Caco-2 (cell line): ENCODE measurements at regions not wholly inside any gene's neighbourhood (a gene's known extent, or its start where the extent isn't known, plus 50 kb on each side); places are given as distances from the start of the nearest gene placed in this dataset.
"Not testable (repeated sequence)": the region's sequence is repeated elsewhere in the genome, so short reads cannot be mapped to it uniquely, and the experiment has no call there.

ENCODE experiments used
- BruUV-seq: library from RNA; stranded (reverse); fragments of 400-500 nt; replicated peaks from 2 replicates; lab custom pipeline; 2021; lab: Mats Ljungman, UMichigan
- CTCF ChIA-PET: fragments of 300-600 bp; sonication (Branson Sonifier 250); formaldehyde crosslinking; loops from one replicate; lab custom pipeline; 2022; ENCODE audit warnings: antibody characterized with exemption; lab: Charles Lee
- POLR2A ChIA-PET: fragments of 300-600 bp; sonication (Branson Sonifier 250); formaldehyde crosslinking; loops from one replicate; lab custom pipeline; 2022; ENCODE audit warnings: antibody characterized with exemption; lab: Charles Lee
- DNase-seq, 2 experiments: peaks; one replicate each; pipeline versions ENCODE4 v3.0.0 to v3.0.0-alpha.2; 2020 to 2022
- H3K27me3 ChIP-seq: replicated peaks from 2 replicates; pipeline ENCODE4 v1.6.0; 2011; ENCODE audit warnings: low read length; ENCODE audit not compliant: control insufficient read depth, insufficient read depth
- H3K36me3 ChIP-seq: 2 replicates; pipeline ENCODE4 v1.5.1; 2011; ENCODE audit warnings: low read length; ENCODE audit not compliant: control insufficient read depth, insufficient read depth
- H3K4me1 ChIP-seq: fragments of 250-450 bp; sonication (Bioruptor Pico); 2 replicates; pipeline ENCODE4 v1.5.1; 2020; ENCODE audit warnings: mild to moderate bottlenecking
- H3K4me3 ChIP-seq: 2 replicates; pipeline ENCODE4 v1.5.1; 2011; ENCODE audit warnings: low read depth, mild to moderate bottlenecking, control low read depth, low read length
- H3K9me3 ChIP-seq: fragments of 250-450 bp; sonication (Bioruptor Pico); 2 replicates; pipeline ENCODE4 v1.5.1; 2020; ENCODE audit warnings: mild to moderate bottlenecking, moderate library complexity
- H3K27ac Mint-ChIP-seq: one replicate; pipeline ENCODE4 v1.8.0; 2022; ENCODE audit warnings: mixed read lengths; ENCODE audit not compliant: unreplicated experiment
- H3K27me3 Mint-ChIP-seq: one replicate; pipeline ENCODE4 v1.8.0; 2022; ENCODE audit warnings: mixed read lengths; ENCODE audit not compliant: insufficient read depth, unreplicated experiment
- H3K36me3 Mint-ChIP-seq: one replicate; pipeline ENCODE4 v1.8.0; 2022; ENCODE audit warnings: mild to moderate bottlenecking, mixed read lengths; ENCODE audit not compliant: insufficient read depth, unreplicated experiment
- H3K4me1 Mint-ChIP-seq: one replicate; pipeline ENCODE4 v1.8.0; 2022; ENCODE audit warnings: low read depth, mixed read lengths; ENCODE audit not compliant: unreplicated experiment
- H3K4me3 Mint-ChIP-seq: one replicate; pipeline ENCODE4 v1.8.0; 2022; ENCODE audit warnings: mild to moderate bottlenecking, moderate library complexity, mixed read lengths; ENCODE audit not compliant: unreplicated experiment
- H3K9me3 Mint-ChIP-seq: one replicate; pipeline ENCODE4 v1.8.0; 2022; ENCODE audit warnings: mixed read lengths; ENCODE audit not compliant: unreplicated experiment
- intact Hi-C: fragments of 100-400 bp; cut with micrococcal nuclease; formaldehyde crosslinking; loops from one replicate; pipeline ENCODE4 v1.10.0; 2022; ENCODE audit not compliant: unreplicated experiment
- TF ChIP-seq, protein P1 (sequence below), 2 experiments: fragments of 200-600 bp in 1 of 2; IDR thresholded peaks; 1 replicate in 1 of 2; 2 replicates in 1 of 2; pipeline versions ENCODE4 v1.5.1 to v1.8.0; 2011 to 2022; ENCODE audit warnings: antibody characterized with exemption in 1 of 2, control low read depth in 1 of 2, inconsistent platforms in 1 of 2, low read depth in 1 of 2, low read length in 1 of 2, mild to moderate bottlenecking in 1 of 2, moderate library complexity in 1 of 2; ENCODE audit not compliant: insufficient read depth in 1 of 2, severe bottlenecking in 1 of 2, unreplicated experiment in 1 of 2

DNA sequence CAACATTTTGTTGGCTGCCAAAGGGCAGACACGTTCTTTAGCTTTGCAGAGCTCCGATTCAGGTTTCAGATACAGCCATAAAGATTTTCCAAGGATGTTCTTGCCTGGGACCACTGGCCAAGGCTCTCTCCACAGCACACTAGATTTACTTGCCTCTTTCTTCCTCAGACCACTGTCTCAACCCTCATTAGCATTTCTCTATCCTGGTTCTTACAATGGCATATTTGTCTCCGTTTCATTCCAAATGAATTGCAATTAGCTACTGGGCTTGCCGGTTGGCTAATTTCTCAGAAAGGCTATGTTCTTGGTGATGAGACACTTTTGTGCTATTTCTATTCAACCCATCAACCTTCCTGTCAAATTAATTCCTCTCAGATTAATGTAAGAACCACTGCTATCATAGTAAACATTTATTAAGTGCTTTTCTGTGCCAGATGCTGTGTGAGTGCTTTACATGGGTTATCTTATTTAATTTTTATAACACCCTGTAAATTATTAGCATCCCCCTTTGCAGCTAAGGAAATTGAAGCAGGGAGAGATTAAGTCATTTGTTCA is 118.4 kb upstream of the NR3C1 start:
- Mint-ChIP-seq H3K4me3 (no peak overlapping the region), H3K36me3 (no peaks in the 10 kb centered on the region), H3K27ac (no peak overlapping the region), H3K9me3 (peaks cover 11% of the 10 kb centered on the region), H3K27me3 (no peaks in the 10 kb centered on the region), H3K4me1 (no peaks in the 10 kb centered on the region)
- Histone ChIP-seq H3K9me3 (no peaks in the 10 kb centered on the region), H3K4me3 (no peak overlapping the region), H3K4me1 (no peaks in the 10 kb centered on the region), H3K36me3 (no peaks in the 10 kb centered on the region), H3K27me3 (no peaks in the 10 kb centered on the region)
- TF ChIP-seq, protein P1, sequence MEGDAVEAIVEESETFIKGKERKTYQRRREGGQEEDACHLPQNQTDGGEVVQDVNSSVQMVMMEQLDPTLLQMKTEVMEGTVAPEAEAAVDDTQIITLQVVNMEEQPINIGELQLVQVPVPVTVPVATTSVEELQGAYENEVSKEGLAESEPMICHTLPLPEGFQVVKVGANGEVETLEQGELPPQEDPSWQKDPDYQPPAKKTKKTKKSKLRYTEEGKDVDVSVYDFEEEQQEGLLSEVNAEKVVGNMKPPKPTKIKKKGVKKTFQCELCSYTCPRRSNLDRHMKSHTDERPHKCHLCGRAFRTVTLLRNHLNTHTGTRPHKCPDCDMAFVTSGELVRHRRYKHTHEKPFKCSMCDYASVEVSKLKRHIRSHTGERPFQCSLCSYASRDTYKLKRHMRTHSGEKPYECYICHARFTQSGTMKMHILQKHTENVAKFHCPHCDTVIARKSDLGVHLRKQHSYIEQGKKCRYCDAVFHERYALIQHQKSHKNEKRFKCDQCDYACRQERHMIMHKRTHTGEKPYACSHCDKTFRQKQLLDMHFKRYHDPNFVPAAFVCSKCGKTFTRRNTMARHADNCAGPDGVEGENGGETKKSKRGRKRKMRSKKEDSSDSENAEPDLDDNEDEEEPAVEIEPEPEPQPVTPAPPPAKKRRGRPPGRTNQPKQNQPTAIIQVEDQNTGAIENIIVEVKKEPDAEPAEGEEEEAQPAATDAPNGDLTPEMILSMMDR (IDR thresholded peaks at IDR 0.05; ENCODE audit: insufficient read depth in 1 of 2, low read depth in 1 of 2, low read length in 1 of 2, severe bottlenecking in 1 of 2, unreplicated experiment in 1 of 2) = no peak
- CTCF ChIA-PET = no interaction called here
- intact Hi-C loops = no loop called here
- POLR2A ChIA-PET = no interaction called here
- no TSS peak for BruUV-seq
- no peak for DNase-seq

DNA sequence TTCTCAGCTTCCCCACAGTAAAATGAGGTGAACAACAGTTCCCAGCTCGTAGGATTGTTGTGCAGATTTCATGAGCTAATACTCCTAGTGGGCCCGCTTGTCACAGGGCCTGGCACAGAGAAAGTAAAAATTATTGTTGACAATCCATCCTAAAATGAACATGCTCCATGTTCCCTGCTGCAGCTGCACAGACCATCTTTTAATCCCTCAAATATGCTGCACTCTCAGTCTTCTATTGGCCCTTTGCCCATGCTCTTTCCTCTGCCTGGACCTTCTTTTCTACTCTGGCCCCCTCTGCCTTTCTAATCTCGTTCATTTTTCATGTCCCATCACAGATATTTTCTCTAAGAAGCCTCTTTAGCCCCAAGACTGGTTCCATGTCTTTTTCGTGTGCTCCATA is 117.7 kb upstream of the NR3C1 start:
- peaks cover 11% of the 10 kb centered on the region for H3K9me3 Mint-ChIP-seq
- H3K36me3 ChIP-seq = no peaks in the 10 kb centered on the region
- DNase-seq = no peak
- no peaks in the 10 kb centered on the region for H3K27me3 Mint-ChIP-seq
- intact Hi-C loops = no loop called here
- no peak overlapping the region for H3K4me3 ChIP-seq
- H3K9me3 ChIP-seq = no peaks in the 10 kb centered on the region
- H3K4me1 ChIP-seq = no peaks in the 10 kb centered on the region
- H3K4me3 Mint-ChIP-seq = no peak overlapping the region
- BruUV-seq = no TSS peak
- H3K36me3 Mint-ChIP-seq = no peaks in the 10 kb centered on the region
- no peaks in the 10 kb centered on the region for H3K27me3 ChIP-seq
- H3K4me1 Mint-ChIP-seq = no peaks in the 10 kb centered on the region
- POLR2A ChIA-PET = no interaction called here
- TF ChIP-seq, protein P1 (IDR thresholded peaks at IDR 0.05; ENCODE audit: insufficient read depth in 1 of 2, low read depth in 1 of 2, low read length in 1 of 2, severe bottlenecking in 1 of 2, unreplicated experiment in 1 of 2) = no peak
- CTCF ChIA-PET = interaction anchor here (1.0 kb wide), 1 partner anchor 33 kb away, joined by 3 read pairs; no protein-coding TSS in a partner anchor
- H3K27ac Mint-ChIP-seq = no peak overlapping the region

DNA sequence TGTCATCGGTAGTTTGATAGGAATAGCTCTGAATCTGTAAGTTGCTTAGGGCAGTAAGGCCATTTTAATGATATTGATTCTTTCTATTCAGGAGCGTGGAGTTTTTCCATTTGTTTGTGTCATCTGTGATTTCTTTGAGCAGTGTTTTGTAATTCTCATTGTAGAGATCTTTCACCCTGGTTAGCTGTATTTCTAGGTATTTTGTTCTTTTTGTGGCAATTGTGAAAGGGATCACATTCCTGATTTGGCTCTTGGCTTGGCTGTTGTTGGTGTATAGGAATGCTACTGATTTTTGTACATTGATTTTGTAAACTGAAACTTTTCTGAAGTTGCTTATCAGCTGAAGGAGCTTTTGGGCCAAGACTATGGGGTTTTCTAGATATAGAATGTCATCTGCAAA is 115.7 kb upstream of the NR3C1 start:
- H3K4me3 ChIP-seq, POLR2A ChIA-PET, H3K36me3 ChIP-seq, CTCF ChIA-PET, H3K4me1 ChIP-seq, H3K9me3 ChIP-seq, H3K4me1 Mint-ChIP-seq, H3K36me3 Mint-ChIP-seq, H3K27me3 ChIP-seq, H3K27me3 Mint-ChIP-seq, intact Hi-C loops, H3K27ac Mint-ChIP-seq, H3K4me3 Mint-ChIP-seq, DNase-seq, BruUV-seq: not testable (repeated sequence)
- peaks cover 11% of the 10 kb centered on the region for H3K9me3 Mint-ChIP-seq

- intact Hi-C loops, H3K27ac Mint-ChIP-seq, H3K4me3 Mint-ChIP-seq, H3K4me1 ChIP-seq, POLR2A ChIA-PET, H3K36me3 ChIP-seq, CTCF ChIA-PET, BruUV-seq, H3K4me3 ChIP-seq, DNase-seq, H3K27me3 ChIP-seq, H3K4me1 Mint-ChIP-seq, H3K9me3 ChIP-seq, H3K36me3 Mint-ChIP-seq, H3K27me3 Mint-ChIP-seq: not testable (repeated sequence)
- H3K9me3 Mint-ChIP-seq = peaks cover 11% of the 10 kb centered on the region
Measured at GRCh38 chr5:143517824-143518223, 114.3 kb upstream of the NR3C1 start.
